ENCODE measurements at regions not wholly inside any gene's neighbourhood (a gene's known extent, or its start where the extent isn't known, plus 50 kb on each side); places are given as distances from the start of the nearest gene placed in this dataset.
"Not testable (repeated sequence)": the region's sequence is repeated elsewhere in the genome, so short reads cannot be mapped to it uniquely, and the experiment has no call there.

DNA sequence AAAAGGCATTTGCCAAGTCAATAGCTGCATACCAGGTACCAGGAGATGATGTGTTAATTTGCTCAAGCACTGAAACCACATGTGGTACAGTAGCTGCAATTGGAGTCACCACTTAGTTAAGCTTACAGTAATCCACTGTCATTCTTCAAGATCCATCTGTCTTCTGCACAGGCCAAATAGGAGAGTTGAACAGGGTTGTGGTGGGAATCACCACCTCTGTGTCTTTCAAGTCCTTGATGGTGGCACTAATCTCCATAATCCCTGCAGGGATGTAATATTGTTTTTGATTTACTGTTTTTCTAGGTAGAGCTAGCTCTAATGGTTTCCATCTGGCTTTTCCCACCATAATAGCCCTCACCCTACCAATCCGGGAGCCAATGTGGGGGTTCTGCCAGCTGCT, 91.9 kb downstream of the FCRL5 start:
- no peak for DNase-seq (ENCODE audit: low read depth)

DNA sequence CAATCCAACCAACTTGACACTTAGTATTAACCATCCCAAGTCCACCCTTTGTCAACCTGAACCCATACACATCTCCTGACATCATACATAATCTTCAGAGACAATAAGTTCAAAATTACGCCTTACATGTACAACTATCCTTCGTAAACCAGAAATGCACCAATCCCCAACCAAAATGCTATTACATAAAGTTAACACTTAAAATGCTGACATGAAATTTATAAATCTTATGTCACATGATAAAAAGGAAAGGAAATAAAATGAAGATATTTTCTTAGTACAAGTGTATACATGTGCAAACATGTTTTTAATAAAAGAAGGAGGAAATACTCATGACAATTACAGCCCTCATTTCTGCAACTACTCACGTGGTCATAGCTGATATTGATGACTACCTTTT, 95.0 kb downstream of the FCRL5 start:
- DNase-seq (ENCODE audit: low read depth): no peak

DNA sequence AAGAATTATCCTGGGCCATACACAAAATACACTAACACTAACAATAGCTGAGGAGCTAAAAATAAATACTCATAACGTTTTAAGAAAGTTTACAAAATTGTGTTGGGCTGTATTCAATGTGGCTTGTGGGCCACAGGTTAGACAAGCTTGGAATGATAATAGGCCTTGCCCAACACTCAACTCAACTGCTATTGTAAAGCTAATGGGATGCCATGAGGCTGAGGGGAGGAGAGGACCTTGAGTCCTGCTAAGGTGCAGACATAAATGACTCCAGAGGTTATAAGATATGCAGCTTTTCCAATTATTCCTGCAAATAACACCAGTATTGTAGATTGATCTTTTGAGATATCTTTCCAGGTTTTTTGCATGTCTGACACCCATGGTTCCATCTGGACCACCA, 97.0 kb downstream of the FCRL5 start:
- no peak for DNase-seq (ENCODE audit: low read depth)

DNA sequence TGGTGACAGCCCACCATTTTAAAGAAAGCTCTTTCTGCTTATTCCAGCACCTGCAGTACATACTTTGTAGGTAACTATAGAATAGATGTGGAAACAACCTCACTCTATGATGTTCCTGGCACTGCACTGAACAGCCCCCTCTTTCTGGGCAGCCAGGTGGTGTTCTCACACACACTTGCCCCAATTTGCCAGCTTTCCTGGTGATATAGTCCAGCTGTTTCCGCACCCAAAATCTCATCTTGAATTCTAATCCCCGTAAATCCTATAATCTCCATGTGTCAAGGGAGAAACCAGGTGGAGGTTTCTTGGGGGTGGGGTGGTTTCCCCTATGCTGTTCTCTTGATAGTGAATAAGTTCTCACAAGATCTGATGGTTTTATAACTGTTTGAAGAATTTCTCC, 102.2 kb downstream of the FCRL5 start:
- no peak for DNase-seq (ENCODE audit: low read depth)

DNA sequence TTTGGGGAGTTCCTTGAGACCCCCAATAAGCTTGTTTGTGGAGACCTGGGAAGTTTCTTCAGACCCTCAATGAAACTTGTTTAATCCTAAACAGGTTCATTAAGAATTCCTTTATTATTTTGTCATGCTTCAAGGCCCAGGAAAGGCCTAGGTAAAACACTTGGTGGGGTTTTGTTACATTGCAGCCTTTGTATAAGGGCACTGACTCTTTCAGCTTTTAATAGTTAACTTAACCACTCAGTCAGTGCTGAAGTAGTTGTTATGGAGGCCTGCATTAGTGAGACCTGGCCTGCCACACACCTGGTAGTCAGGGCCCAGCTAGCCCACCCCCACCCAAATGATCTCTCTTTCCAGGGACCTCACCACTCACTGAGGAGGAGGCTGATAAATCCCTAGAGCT, 103.7 kb downstream of the FCRL5 start:
- no peak for DNase-seq (ENCODE audit: low read depth)

DNA sequence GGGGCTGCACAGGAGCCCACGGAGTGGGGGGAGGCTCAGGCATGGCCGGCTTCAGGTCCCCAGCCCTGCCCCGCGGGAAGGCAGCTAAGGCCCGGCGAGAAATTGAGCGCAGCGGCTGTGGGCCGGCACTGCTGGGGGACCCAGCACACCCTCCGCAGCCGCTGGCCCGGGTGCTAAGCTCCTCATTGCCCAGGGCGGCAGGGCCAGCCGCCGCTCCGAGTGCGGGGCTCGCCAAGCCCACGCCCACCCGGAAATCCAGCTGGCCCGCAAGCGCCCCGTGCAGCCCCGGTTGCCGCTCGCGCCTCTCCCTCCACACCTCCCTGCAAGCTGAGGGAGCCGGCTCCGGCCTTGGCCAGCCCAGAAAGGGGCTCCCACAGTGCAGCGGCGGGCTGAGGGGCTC, 106.0 kb downstream of the FCRL5 start:
- not testable (repeated sequence) for DNase-seq (ENCODE audit: low read depth)

DNA sequence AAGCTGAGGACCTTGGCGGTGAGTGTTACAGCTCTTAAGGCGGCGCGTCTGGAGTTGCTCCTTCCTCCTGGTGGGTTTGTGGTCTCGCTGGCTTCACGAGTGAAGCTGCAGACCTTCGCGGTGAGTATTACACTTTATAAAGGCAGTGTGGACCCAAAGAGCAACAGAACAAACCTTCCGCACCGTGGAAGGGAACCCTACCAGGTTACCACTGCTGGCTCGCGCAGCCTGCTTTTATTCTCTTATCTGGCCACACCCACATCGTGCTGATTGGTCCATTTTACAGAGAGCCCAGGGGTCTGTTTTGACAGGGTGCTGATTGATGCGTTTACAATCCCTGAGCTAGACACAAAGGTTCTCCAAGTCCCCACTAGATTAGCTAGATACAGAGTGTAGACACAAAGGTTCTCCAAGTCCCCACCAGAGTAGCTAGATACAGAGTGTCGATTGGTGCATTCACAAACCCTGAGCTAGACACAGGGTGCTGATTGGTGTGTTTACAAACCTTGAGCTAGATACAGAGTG, 106.6 kb downstream of the FCRL5 start:
- not testable (repeated sequence) for DNase-seq (ENCODE audit: low read depth)

DNA sequence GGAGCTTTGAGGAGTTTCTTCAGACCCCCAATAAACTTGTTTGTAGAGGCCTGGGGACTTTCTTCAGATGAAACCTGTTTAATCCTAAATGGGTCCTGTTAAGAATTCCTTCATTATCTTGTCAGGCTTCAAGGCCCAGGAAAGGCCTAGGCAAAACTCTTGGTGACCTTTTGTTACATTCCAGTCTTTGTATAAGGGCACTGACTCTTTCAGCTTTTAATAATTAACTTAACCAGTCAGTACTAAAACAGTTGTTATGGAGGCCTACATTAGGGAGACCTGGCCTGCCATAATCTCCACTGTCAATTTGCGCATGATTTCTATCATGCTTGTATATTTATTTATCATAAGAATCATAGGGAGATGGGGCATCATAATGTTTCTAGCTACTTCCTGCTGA, 110.2 kb downstream of the FCRL5 start:
- no peak for DNase-seq (ENCODE audit: low read depth)

DNA sequence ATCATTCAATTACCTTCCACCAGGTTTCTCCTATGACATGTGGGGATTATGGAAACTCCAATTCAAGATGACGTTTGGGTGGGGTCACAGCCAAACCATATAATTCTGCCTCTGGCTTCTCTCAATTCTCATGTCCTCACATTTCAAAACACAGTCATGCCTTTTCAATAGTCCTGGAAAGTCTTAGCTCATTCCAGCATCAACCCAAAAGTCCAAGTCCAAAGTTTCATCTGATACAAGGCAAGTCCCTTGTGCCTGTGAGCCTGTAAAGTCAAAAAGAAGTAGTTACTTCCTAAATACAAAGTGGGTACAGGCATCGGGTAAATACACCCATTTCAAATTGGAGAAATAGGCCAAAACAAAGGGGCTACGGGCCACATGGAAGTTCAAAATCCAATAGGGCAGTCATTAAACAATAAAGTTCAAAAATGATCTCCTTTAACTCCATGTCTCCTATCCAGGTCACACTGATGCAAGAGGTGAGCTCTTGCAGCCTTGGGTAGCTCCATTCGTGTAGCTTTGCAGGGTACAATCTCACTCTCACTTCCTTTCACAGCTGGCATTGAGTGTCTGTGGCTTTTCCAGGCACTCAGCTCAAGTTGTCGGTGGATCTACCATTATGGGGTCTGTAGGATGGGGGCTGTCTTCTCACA, 112.9 kb downstream of the FCRL5 start:
- no peak for DNase-seq (ENCODE audit: low read depth)

DNA sequence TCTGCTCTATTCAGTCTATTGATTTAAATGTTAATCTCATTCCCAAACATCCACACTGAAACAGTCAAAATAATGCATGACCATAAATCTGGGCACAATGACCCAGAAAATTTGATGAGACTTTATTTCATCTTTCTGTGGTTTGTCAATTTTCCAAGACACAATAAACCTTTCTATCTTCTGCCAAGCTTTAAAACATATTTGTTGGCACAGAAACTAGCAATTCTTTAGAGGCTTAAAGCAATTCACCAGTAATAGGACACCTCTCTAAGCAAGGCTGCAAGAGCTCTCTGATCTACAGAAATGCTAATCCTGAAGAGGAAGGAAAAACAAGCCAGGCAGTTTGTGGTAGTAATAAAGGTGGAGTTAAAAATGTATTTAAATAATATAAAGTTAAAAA, 113.7 kb downstream of the FCRL5 start:
- no peak for DNase-seq (ENCODE audit: low read depth)

DNA sequence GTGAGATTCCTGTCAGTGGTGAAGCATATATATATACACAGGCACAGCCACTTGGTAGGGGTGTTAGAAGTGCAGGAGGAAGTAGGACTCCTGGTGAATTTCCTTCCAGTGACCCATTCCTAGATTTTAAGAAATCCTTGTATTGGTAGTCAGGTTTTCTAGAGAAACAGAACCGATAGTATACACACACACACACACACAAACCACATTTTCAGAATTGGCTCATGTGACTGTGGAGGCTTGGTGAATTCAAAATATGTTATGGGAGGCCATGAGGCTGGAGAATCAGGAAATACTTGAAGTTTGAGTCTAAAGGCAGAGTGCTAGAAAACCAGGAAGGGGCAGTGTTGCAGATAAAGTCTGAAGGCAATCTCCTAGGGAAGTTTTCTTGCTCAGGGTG, 114.2 kb downstream of the FCRL5 start:
- no peak for DNase-seq (ENCODE audit: low read depth)

DNA sequence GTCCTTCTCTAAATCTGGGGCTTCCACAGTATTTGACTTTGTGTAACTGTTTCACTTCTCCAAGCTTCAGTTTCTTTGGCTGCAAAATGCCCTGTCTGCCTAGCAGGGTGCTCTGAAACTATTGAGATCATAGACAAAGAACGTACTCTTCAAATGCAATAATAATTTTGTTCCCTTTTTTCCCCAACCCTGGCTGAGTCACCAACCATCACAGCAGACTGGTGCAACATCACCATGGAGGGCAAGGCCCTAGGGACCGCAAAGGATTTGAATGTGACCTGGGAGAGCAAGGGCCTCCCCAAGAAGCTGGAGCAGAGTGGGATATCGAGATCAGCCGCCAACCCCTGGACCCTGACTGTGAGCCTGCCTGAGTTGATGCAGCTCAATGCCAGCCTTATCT, 115.0 kb downstream of the FCRL5 start:
- DNase-seq (ENCODE audit: low read depth): no peak

DNA sequence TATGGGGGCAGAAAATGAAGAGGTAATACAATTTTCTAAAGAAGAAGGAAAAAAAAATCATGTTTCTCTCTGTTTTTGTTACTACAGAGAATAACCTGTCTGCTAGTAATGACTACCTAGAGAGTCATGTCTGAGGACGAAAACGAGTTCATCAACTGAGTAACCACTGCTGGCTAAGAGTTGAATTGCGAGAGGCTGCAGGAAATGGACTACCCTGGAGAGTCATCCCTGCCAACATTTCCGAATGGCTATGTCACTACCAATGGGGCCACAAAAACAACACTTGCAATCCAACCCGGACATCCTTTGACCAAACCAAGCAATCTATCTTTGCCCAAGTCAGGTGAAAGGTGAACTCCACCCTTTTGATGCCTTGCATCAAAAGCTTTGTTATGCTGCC, 120.6 kb downstream of the FCRL5 start:
- no peak for DNase-seq (ENCODE audit: low read depth)

DNA sequence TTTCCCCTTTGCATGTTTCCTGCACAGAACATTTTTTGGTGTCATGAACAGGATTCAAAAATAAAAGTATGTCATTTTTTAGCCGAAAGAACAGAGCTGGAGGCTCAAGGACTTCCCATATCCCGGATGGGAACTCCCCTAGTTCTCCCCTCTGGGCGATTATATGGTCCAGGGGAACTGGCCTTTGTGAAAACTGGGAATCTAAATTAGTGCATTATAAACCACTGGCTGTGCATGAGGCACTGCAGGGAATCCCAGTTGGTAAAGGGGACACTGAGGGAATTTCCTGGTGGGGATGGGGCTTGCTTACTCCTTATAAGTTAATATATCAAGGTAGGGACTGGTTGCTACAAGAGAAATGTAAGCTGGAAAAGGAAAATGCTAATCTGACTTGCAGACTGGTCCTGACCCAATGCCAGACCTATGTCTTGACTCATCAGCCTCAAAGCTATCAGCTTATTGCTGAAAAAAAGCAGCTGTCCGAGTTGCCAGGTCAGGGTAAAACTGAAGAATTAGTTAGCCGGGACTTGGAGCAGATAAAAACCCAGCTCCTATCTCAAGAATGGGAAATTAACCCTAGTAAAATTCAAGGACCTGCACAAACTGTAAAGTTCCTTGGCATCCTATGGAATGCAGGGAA, 122.6 kb downstream of the FCRL5 start:
- no peak for DNase-seq (ENCODE audit: low read depth)

DNA sequence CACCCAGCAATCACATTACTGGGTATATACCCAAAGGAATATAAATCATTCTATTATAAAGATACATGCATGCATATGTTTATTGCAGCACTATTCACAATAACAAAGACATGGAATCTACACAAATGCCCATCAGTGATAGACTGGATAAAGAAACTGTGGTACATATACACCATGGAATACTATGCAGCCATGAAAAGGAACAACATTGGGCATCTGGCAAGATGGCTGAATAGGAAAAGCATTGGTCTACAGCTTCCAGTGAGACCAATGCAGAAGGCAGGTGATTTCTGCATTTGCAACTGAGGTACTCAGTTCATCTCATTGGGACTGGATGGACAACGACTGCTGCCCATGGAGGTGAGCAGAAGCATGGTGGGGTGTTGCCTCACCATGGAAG, 128.6 kb downstream of the FCRL5 start:
- DNase-seq (ENCODE audit: low read depth): not testable (repeated sequence)

DNA sequence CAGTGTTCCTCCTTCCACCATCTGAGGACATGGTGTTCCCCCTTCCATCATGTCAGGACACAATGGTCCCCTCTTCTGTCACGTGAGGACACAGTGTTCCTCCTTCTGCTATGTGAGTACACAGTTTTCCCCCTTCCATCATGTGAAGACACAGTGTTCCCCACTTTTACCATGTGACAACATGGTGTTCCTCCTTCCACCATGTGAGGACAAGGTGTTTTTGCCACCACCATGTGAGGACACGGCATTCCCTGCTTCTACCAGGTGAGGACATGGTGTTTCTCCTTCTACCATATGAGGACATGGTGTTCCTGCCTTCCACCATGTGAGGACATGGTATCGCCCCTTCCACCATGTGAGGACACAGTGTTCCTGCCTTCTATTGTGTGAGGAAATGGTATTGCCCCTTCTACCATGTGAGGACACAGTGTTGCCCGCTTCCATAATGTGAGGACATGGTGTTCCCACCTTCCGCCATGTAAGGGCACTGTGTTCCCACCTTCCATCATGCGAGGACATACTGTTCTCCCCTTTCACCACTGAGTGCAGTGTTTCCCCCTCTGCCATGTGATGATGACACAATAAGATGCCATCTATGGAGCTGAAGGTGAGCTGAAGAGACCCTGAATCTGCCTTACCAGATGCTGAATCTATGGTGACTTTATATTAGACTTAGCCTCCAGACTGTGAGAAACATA, 132.3 kb downstream of the FCRL5 start:
- DNase-seq (ENCODE audit: low read depth): no peak

DNA sequence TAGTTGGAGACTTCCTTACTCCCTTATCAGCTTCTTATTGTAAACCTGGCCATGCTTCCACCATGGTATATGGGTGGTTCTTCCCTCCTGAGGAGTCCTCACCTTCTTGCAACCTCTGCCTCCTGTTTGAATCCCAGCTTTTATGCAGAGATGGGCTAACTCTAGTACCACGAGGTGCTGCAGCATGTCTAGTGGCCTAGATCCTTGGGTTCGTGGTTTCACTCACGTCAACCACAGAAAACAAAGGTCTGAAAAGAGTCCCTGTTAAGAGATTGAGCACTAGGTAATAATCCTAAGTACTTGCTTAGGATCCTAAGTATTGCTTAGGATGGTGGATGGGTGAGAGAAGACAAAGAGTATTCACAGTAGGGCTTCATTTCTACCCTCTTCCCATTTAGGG, 133.7 kb downstream of the FCRL5 start:
- DNase-seq (ENCODE audit: low read depth): no peak

DNA sequence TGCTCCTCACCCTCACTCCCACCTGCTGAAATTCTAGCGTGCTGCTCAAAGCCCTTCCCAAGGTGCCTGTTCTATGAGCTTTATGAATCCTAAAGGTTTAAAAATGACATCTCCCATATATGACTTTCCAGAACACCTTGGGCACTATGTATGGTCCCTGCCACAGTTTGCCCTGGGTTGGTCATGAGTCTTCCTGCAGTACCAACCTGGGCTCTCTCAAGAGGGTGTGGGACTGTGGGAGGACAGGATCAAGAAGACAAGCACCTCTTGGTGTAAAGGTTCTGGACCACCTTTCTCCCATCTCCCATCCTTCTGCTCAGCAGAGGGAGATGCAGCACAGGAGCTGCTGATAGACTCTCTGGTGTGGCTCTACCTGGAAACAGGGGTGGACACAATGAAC, 134.1 kb downstream of the FCRL5 start:
- DNase-seq (ENCODE audit: low read depth): no peak

DNA sequence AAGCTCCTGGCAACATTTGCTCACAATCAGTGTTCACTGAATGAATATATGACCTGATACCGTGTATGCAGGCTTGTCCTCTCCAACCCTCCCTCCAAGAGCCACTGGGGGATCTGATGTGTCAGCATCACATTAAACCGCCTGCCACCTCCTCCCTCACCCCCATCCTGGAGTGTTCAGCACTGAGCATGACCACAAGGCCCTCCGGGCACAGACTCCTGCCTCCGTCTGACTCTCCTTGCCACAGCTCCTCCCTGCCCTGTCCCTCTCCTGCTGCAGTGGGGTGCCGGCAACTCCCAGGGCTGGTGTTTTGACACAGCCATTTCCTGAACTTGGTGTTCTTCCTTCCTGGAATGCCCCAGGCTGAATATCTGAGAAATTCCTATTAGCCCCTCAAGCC, 136.7 kb downstream of the FCRL5 start:
- no peak for DNase-seq (ENCODE audit: low read depth)

DNA sequence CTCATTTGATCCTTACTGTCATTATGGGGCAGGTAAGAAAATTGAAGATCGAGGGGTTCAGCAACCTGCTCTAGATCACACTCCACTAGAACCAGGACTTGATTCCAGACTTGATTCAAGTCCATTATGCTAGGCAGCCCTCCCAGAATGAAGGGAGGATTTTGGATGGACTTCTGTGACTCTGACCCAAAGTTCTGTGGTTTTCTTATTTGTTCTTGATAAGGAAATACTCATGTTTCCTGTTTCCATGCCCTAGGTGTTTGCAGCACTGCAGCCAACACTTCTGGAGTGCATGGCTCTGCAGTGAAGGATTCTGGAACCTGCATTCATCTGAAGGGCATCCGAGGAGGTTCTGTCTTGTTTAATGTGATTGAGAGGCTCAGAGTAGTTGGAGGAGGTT, 140.0 kb downstream of the FCRL5 start:
- no peak for DNase-seq (ENCODE audit: low read depth)

DNA sequence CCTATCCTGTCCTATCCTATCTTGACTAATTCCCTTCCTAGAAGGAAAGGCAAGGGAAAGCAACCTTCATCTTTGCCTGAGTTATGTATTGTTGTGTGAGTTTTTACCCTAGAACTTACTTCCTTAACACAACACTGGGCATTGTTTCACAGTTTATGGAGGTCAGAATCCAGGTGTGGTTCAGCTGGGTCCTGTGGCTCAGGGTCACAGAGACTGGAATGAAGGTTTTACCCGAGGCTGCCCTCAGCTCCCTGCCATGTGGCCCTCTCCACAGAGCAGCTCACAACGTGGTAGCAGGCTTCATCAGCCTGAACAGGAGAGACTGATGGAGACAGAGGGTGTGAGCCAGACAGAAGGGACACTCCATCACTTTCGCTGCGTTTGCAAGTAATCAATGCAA, 140.5 kb downstream of the FCRL5 start:
- DNase-seq (ENCODE audit: low read depth): no peak

DNA sequence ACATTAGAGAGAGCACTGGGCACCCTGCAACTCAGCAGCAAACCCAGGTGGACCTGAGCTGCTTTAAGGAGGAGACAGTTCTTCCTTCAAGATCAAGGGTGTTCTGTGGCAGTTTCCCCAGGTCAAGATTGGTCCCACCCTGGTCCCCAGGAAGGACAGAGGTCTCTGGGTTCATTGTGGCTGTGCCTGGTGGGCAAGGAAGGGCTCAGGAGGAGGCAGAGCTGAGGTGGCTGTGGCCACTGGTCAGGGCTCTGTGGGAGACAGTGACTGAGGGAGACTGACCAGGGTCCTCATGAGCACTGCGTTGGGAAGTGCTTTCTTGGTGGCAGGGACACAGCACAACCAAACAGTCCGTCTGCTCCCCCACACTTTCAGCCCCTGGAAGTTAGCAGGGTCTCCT, 141.3 kb downstream of the FCRL5 start:
- DNase-seq (ENCODE audit: low read depth): no peak

DNA sequence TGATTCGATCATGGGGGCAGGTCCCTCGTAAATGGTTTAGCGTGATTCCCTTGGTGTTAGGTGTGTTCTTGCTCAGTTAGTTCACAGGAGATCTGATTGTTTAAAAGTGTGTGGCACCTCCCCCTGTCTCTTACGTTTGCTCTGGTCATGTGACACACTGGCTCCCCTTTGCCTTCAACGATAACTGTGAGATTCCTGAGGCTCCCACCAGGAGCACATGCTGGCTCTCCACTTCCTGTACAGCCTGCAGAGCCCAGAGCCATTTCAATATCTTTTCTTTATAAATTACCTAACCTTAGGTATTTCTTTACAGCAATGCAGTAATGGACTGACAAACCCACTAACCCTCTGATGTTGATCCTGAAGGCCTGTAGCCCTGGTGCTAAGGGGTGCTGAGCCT, 141.9 kb downstream of the FCRL5 start:
- no peak for DNase-seq (ENCODE audit: low read depth)

DNA sequence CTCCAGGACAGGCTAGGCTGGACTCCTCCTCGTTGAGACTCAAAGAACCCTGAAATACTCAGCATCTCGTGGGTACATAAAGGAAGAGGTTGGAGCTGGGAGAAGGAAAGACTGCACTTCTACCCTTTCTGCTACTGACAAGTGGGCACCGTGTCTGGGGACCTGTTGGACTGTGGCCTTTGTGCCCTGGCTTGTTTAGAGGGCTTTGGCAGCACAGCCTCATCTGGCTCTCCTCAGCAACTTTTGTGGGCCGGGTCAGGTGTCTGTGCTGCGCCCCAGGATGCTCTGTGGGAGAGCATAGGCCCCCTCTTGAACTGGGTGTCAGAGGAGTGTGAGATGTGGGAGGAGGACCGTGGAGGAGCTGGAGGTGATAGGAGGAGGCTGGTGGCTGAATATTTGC, 142.4 kb downstream of the FCRL5 start:
- no peak for DNase-seq (ENCODE audit: low read depth)

Measured in stimulated activated CD8-positive, alpha-beta memory T cell treated with anti-CD3 and anti-CD28 coated beads, Interleukin-4, amount 100 ng/mL, for 24 hours (primary cell).